GM12878 (cell line): ENCODE measurements at regions not wholly inside any gene's neighbourhood (a gene's known extent, or its start where the extent isn't known, plus 50 kb on each side); places are given as distances from the start of the nearest gene placed in this dataset.

Experiments used
- ATAC-seq: fragments of 200-7000 bp; cut with Tn5 transposase; 3 replicates; pipeline ENCODE4 v1.9.1; 2020; ENCODE audit warnings: mild to moderate bottlenecking, moderate library complexity
- BruUV-seq: library from RNA; stranded (reverse); fragments of 400-500 nt; replicated peaks from 2 replicates; lab custom pipeline; 2021; lab: Mats Ljungman, UMichigan
- CTCF ChIA-PET: fragments of 300-600 bp; sonication (Branson Sonifier 250); formaldehyde crosslinking; extraction: SDS; loops from one replicate; lab custom pipeline; 2021; ENCODE audit warnings: inconsistent platforms; lab: Yijun Ruan, JAX
- POLR2A ChIA-PET: fragments of 350-600 bp; formaldehyde crosslinking; extraction: SDS; loops from one replicate; lab custom pipeline; 2021; ENCODE audit warnings: inconsistent platforms; lab: Charles Lee
- RAD21 ChIA-PET: fragments of 300-600 bp; sonication (Branson Sonifier 250); formaldehyde crosslinking; loops from one replicate; lab custom pipeline; 2023; ENCODE audit warnings: antibody characterized with exemption; ENCODE audit not compliant: unreplicated experiment; lab: Charles Lee
- SMC1A ChIA-PET: fragments of 300-600 bp; sonication (Branson Sonifier 250); formaldehyde crosslinking; loops from one replicate; lab custom pipeline; 2023; ENCODE audit not compliant: unreplicated experiment, uncharacterized antibody; lab: Charles Lee
- DNase-seq: peaks from one replicate; pipeline ENCODE4 v3.0.0-alpha.2; 2011; ENCODE audit warnings: low read depth, low spot score
- FAIRE-seq: peaks from 3 replicates; lab custom pipeline; 2011; peaks lifted over from hg19 to GRCh38; lab: Jason Lieb, UNC
- H2AFZ ChIP-seq: 2 replicates; pipeline ENCODE4 v1.6.0; 2011; ENCODE audit warnings: low read depth, low read length, control low read depth; ENCODE audit not compliant: control insufficient read depth
- H3K27ac ChIP-seq: 2 replicates; pipeline ENCODE4 v1.5.1; 2011; ENCODE audit warnings: control low read depth; ENCODE audit not compliant: control insufficient read depth, insufficient read depth
- H3K27me3 ChIP-seq, 2 experiments: replicated peaks in 1 of 2; 2 replicates each; pipeline versions ENCODE4 v1.6.0 to v1.6.1; 2011; ENCODE audit warnings: low read length in 1 of 2; ENCODE audit not compliant: control insufficient read depth in 2 of 2, insufficient read depth in 2 of 2
- H3K36me3 ChIP-seq, 2 experiments: 2 replicates each; pipeline ENCODE4 v1.5.1; 2011; ENCODE audit warnings: low read length in 1 of 2; ENCODE audit not compliant: control insufficient read depth in 2 of 2, insufficient read depth in 2 of 2
- H3K4me1 ChIP-seq: 2 replicates; pipeline ENCODE4 v1.6.1; 2011; ENCODE audit warnings: mild to moderate bottlenecking, low read length, moderate library complexity, mixed read lengths; ENCODE audit not compliant: control insufficient read depth, insufficient read depth
- H3K4me2 ChIP-seq: 2 replicates; pipeline ENCODE4 v1.6.0; 2011; ENCODE audit warnings: control low read depth; ENCODE audit not compliant: control insufficient read depth, insufficient read depth
- H3K4me3 ChIP-seq: fragments of 200-600 bp; sonication (generic); 2 replicates; pipeline ENCODE4 v1.5.1; 2016
- H3K79me2 ChIP-seq: 2 replicates; pipeline ENCODE4 v1.6.0; 2011; ENCODE audit warnings: low read length; ENCODE audit not compliant: control insufficient read depth, insufficient read depth
- H3K9ac ChIP-seq: 2 replicates; pipeline ENCODE4 v1.8.0; 2011; ENCODE audit warnings: low read length, control low read depth, mixed read lengths; ENCODE audit not compliant: control insufficient read depth, insufficient read depth
- H3K9me3 ChIP-seq: replicated peaks from 3 replicates; pipeline ENCODE4 v1.5.1; 2011; ENCODE audit warnings: mild to moderate bottlenecking, low read length; ENCODE audit not compliant: control insufficient read depth, insufficient read depth
- H4K20me1 ChIP-seq: 2 replicates; pipeline ENCODE4 v1.6.0; 2011; ENCODE audit not compliant: control insufficient read depth, insufficient read depth
- CBFB ChIP-seq: IDR thresholded peaks from 2 replicates; pipeline ENCODE4 v1.6.1; 2016; ENCODE audit warnings: antibody characterized with exemption, low read depth
- EED ChIP-seq: sonication (generic); IDR thresholded peaks from 2 replicates; pipeline ENCODE4 v1.6.1; 2016; ENCODE audit warnings: antibody characterized with exemption, low read depth
- EZH2 ChIP-seq: IDR thresholded peaks from 2 replicates; pipeline ENCODE4 v1.6.1; 2012; ENCODE audit warnings: low read depth, mild to moderate bottlenecking, control low read depth, inconsistent platforms, low read length, borderline replicate concordance; ENCODE audit not compliant: control insufficient read depth
- GATAD2B ChIP-seq: fragments of 450-650 bp; conservative IDR thresholded peaks from 2 replicates; pipeline ENCODE4 v1.6.1; 2017; ENCODE audit warnings: low read depth, mild to moderate bottlenecking, moderate library complexity
- IKZF2 ChIP-seq, 2 experiments: fragments of 450-650 bp; IDR thresholded peaks; 2 replicates each; pipeline ENCODE4 v1.6.1; 2017; ENCODE audit warnings: mild to moderate bottlenecking in 2 of 2, moderate library complexity in 2 of 2
- MEF2A ChIP-seq: IDR thresholded peaks from 2 replicates; pipeline ENCODE4 v1.6.1; 2011; ENCODE audit warnings: low read depth, mild to moderate bottlenecking, low read length, moderate library complexity; ENCODE audit not compliant: insufficient read depth
- NFIC ChIP-seq: IDR thresholded peaks from 2 replicates; pipeline ENCODE4 v1.6.1; 2012; ENCODE audit warnings: low read depth, mild to moderate bottlenecking, inconsistent platforms, low read length, moderate library complexity
- NRF1 ChIP-seq: conservative IDR thresholded peaks from 2 replicates; pipeline ENCODE4 v1.6.1; 2011; ENCODE audit warnings: mild to moderate bottlenecking, low read depth, low read length, improper control_type of control experiment
- PAX8 ChIP-seq: fragments of 450-650 bp; IDR thresholded peaks from 2 replicates; pipeline ENCODE4 v1.6.1; 2017; ENCODE audit warnings: mild to moderate bottlenecking, moderate library complexity
- SMAD1 ChIP-seq: fragments of 450-650 bp; IDR thresholded peaks from 2 replicates; pipeline ENCODE4 v1.6.1; 2018; ENCODE audit warnings: mild to moderate bottlenecking, low read depth; ENCODE audit not compliant: partially characterized antibody
- WRNIP1 ChIP-seq: IDR thresholded peaks from 2 replicates; pipeline ENCODE4 v1.6.1; 2011; ENCODE audit warnings: low read depth, low read length, improper control_type of control experiment, borderline replicate concordance
- YY1 ChIP-seq: IDR thresholded peaks from 2 replicates; pipeline ENCODE4 v1.6.1; 2011; ENCODE audit warnings: low read depth, mild to moderate bottlenecking, low read length
- ZNF217 ChIP-seq: fragments of 450-650 bp; IDR thresholded peaks from 2 replicates; pipeline ENCODE4 v1.6.1; 2017; ENCODE audit warnings: antibody characterized with exemption, mild to moderate bottlenecking
- ZNF384 ChIP-seq: IDR thresholded peaks from 2 replicates; pipeline ENCODE4 v1.6.1; 2012; ENCODE audit warnings: low read depth, mild to moderate bottlenecking, low read length, improper control_type of control experiment, borderline replicate concordance
- ZSCAN29 ChIP-seq: fragments of 450-650 bp; IDR thresholded peaks from 2 replicates; pipeline ENCODE4 v1.6.1; 2017; ENCODE audit warnings: mild to moderate bottlenecking, moderate library complexity
- WGBS: methylation state at CpG from one replicate; pipeline ENCODE4 v1.1.6; 2016; ENCODE audit warnings: low lambda C conversion rate; ENCODE audit not compliant: insufficient replicate concordance, insufficient coverage; ENCODE audit errors: missing lambda C conversion rate; 5-methylcytosine and 5-hydroxymethylcytosine counted together
- in situ Hi-C: fragments of 300-500 bp; cut with MboI; formaldehyde crosslinking; loops from 9 replicates; pipeline ENCODE4 v1.14.3; 2018; ENCODE audit warnings: mixed read lengths
- intact Hi-C: fragments of 100-400 bp; cut with micrococcal nuclease; formaldehyde crosslinking; loops from one replicate; pipeline ENCODE4 v1.14.2; 2022; ENCODE audit not compliant: unreplicated experiment
- TF ChIP-seq, protein P1 (sequence below): fragments of 450-650 bp; IDR thresholded peaks from 2 replicates; pipeline ENCODE4 v1.6.1; 2017; ENCODE audit warnings: borderline replicate concordance
- TF ChIP-seq, protein P2 (sequence below): fragments of 450-650 bp; conservative IDR thresholded peaks from 2 replicates; pipeline ENCODE4 v1.6.1; 2017; ENCODE audit warnings: mild to moderate bottlenecking, moderate library complexity

DNA sequence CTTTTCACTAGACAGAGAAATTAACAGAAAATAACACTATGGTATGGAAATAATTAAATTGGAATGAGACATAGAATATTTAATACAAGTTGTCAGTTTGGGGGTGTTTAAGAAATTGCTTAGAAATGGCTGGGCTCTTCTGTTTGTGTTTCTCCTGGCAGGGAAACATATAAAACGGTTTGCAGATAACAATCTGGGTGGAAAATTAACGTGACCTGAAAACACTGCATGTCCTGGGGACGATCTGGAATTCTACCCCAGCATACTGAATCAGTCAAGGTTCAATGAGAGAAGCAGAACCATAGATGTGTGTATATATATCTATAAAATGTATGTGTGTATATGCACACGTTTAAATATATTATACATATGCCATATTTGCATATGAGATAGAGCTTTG is 109.8 kb downstream of the SPATA18 start:
- Histone ChIP-seq H2AFZ (no peak overlapping the region), H3K36me3 (no peaks in the 10 kb centered on the region), H3K9ac (no peak overlapping the region), H3K9me3 (no peaks in the 10 kb centered on the region), H3K4me2 (no peak overlapping the region), H3K4me1 (no peaks in the 10 kb centered on the region), H3K27ac (no peak overlapping the region), H3K79me2 (no peaks in the 10 kb centered on the region), H3K27me3 (no peaks in the 10 kb centered on the region), H4K20me1 (no peaks in the 10 kb centered on the region), H3K4me3 (no peak overlapping the region)
- TF ChIP-seq NFIC (no peak), ZNF217 (no peak), IKZF2 (IDR thresholded peaks at IDR 0.05) (no peak), EZH2 (no peak)
- ATAC-seq (no peak), FAIRE-seq (no peak), DNase-seq (no peak)
- ChIA-PET SMC1A (no interaction called here), RAD21 (no interaction called here), CTCF (interaction anchor here (0.6 kb wide), 1 partner anchor 232 kb away, joined by 3 read pairs; no protein-coding TSS in a partner anchor), POLR2A (no interaction called here)
- in situ Hi-C loops (no loop called here), intact Hi-C loops (no loop called here)
- BruUV-seq, result no TSS peak
- WGBS, result under 1% methylated on average over 4 of the region's 4 CpGs

DNA sequence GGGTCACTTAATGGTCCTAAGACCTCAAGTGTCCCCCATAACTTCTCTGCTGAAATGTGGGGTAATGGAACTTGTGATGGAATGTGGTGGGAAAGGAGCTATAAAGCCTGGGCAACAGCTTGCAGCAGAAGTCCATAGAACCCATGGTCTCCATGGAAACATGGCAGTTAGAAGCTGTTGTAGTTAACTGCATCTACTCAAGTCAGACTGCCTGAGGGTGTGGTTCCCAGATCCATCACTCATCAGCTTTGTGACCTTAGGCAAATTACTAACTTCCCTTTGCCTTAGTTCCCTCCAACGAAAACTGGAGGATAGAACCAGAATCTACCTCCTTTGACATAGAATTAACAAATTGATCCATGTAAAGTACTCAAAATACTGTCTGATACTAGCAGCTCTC is 113.0 kb downstream of the SPATA18 start:
- ChIA-PET POLR2A (no interaction called here), CTCF (no interaction called here), RAD21 (no interaction called here), SMC1A (no interaction called here)
- Histone ChIP-seq H3K4me2 (no peak overlapping the region), H2AFZ (no peak overlapping the region), H3K9me3 (no peaks in the 10 kb centered on the region), H3K79me2 (no peaks in the 10 kb centered on the region), H3K9ac (no peak overlapping the region), H3K27me3 (no peaks in the 10 kb centered on the region), H4K20me1 (no peaks in the 10 kb centered on the region), H3K4me3 (no peak overlapping the region), H3K4me1 (no peaks in the 10 kb centered on the region), H3K36me3 (no peaks in the 10 kb centered on the region), H3K27ac (no peak overlapping the region)
- ATAC-seq, result no peak
- in situ Hi-C loops (no loop called here), intact Hi-C loops (no loop called here)
- WGBS, result 0% methylated on average over 1 of the region's 1 CpG
- no peak for DNase-seq
- no peak for FAIRE-seq
- BruUV-seq, result no TSS peak
- no peak for TF ChIP-seq EED
- no peak for TF ChIP-seq GATAD2B
- TF ChIP-seq PAX8, result no peak
- no peak for TF ChIP-seq SMAD1
- no peak for TF ChIP-seq WRNIP1
- no peak for TF ChIP-seq NRF1
- no peak for TF ChIP-seq CBFB
- no peak for TF ChIP-seq MEF2A
- TF ChIP-seq YY1, result no peak
- no peak for TF ChIP-seq ZSCAN29
- no peak for TF ChIP-seq ZNF384
- TF ChIP-seq, protein P1, sequence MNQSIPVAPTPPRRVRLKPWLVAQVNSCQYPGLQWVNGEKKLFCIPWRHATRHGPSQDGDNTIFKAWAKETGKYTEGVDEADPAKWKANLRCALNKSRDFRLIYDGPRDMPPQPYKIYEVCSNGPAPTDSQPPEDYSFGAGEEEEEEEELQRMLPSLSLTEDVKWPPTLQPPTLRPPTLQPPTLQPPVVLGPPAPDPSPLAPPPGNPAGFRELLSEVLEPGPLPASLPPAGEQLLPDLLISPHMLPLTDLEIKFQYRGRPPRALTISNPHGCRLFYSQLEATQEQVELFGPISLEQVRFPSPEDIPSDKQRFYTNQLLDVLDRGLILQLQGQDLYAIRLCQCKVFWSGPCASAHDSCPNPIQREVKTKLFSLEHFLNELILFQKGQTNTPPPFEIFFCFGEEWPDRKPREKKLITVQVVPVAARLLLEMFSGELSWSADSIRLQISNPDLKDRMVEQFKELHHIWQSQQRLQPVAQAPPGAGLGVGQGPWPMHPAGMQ, result no peak
- TF ChIP-seq, protein P2, sequence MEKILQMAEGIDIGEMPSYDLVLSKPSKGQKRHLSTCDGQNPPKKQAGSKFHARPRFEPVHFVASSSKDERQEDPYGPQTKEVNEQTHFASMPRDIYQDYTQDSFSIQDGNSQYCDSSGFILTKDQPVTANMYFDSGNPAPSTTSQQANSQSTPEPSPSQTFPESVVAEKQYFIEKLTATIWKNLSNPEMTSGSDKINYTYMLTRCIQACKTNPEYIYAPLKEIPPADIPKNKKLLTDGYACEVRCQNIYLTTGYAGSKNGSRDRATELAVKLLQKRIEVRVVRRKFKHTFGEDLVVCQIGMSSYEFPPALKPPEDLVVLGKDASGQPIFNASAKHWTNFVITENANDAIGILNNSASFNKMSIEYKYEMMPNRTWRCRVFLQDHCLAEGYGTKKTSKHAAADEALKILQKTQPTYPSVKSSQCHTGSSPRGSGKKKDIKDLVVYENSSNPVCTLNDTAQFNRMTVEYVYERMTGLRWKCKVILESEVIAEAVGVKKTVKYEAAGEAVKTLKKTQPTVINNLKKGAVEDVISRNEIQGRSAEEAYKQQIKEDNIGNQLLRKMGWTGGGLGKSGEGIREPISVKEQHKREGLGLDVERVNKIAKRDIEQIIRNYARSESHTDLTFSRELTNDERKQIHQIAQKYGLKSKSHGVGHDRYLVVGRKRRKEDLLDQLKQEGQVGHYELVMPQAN, result no peak
- no peak for TF ChIP-seq NFIC
